K562 (cell line): ENCODE measurements at regions not wholly inside any gene's neighbourhood (a gene's known extent, or its start where the extent isn't known, plus 50 kb on each side); places are given as distances from the start of the nearest gene placed in this dataset.
A peak's percentile ranks its signal among the peaks of the same experiment; 100 is the strongest.

Experiments used
- ATAC-seq: fragments of 200-7000 bp; cut with Tn5 transposase; 3 replicates; pipeline ENCODE4 v1.9.1; 2020; ENCODE audit warnings: moderate library complexity
- BruUV-seq: library from RNA; stranded (reverse); fragments of 400-500 nt; replicated peaks from 2 replicates; lab custom pipeline; 2021; lab: Mats Ljungman, UMichigan
- CTCF ChIA-PET: fragments of 300-600 bp; formaldehyde crosslinking; extraction: SDS; loops from one replicate; lab custom pipeline; 2021; ENCODE audit warnings: low intra/inter-chr PET ratio; lab: Yijun Ruan, JAX
- POLR2A ChIA-PET: fragments of 300-600, 350-650 bp; sonication (Branson Sonifier 250); formaldehyde crosslinking; extraction: SDS; loops from one replicate; lab custom pipeline; 2021; ENCODE audit warnings: antibody characterized with exemption, inconsistent platforms; lab: Yijun Ruan, JAX
- DNase-seq, 4 experiments: peaks; one replicate each; pipeline versions ENCODE4 v3.0.0 to v3.0.0-alpha.2; 2011 to 2018; ENCODE audit warnings: low spot score in 3 of 4, mixed read lengths in 3 of 4; ENCODE audit errors: extremely low read depth in 1 of 4
- FAIRE-seq: peaks from 2 replicates; lab custom pipeline; 2011; peaks lifted over from hg19 to GRCh38; lab: Jason Lieb, UNC
- H2AFZ ChIP-seq: 2 replicates; pipeline ENCODE4 v1.6.0; 2011; ENCODE audit warnings: low read depth, low read length, control low read depth, inconsistent platforms
- H3K27ac ChIP-seq: fragments of 200-600 bp; 3 replicates; pipeline ENCODE4 v1.8.0; 2011; ENCODE audit warnings: low read depth, mild to moderate bottlenecking, control low read depth, inconsistent platforms, low read length, moderate library complexity, mixed read lengths; ENCODE audit errors: extremely low read depth
- H3K27me3 ChIP-seq, 2 experiments: fragments of 300-600 bp in 1 of 2; 2 replicates in 1 of 2; 3 replicates in 1 of 2; pipeline versions ENCODE4 v1.6.0 to v1.8.0; 2011; ENCODE audit warnings: inconsistent platforms in 2 of 2, low read length in 2 of 2, mild to moderate bottlenecking in 1 of 2, mixed read lengths in 1 of 2, moderate library complexity in 1 of 2; ENCODE audit not compliant: control insufficient read depth in 2 of 2, insufficient read depth in 2 of 2
- H3K36me3 ChIP-seq: fragments of 300-600 bp; 3 replicates; pipeline ENCODE4 v1.8.0; 2011; ENCODE audit warnings: mild to moderate bottlenecking, low read length, inconsistent platforms; ENCODE audit not compliant: control insufficient read depth, insufficient read depth
- H3K4me1 ChIP-seq, 2 experiments: fragments of 200-600 bp in 1 of 2; replicated peaks in 1 of 2; 2 replicates in 1 of 2; 3 replicates in 1 of 2; pipeline versions ENCODE4 v1.5.1 to v1.8.0; 2011; ENCODE audit warnings: inconsistent platforms in 2 of 2, low read length in 2 of 2, mild to moderate bottlenecking in 1 of 2, mixed read lengths in 1 of 2, moderate library complexity in 1 of 2; ENCODE audit not compliant: control insufficient read depth in 2 of 2, insufficient read depth in 2 of 2
- H3K4me2 ChIP-seq: 2 replicates; pipeline ENCODE4 v1.6.1; 2011; ENCODE audit warnings: low read length, control low read depth, inconsistent platforms, mixed read lengths; ENCODE audit not compliant: insufficient read depth
- H3K4me3 ChIP-seq: fragments of 200-600 bp; sonication (generic), shearing (Covaris generic); 2 replicates; pipeline ENCODE4 v1.5.1; 2016; ENCODE audit warnings: control low read depth, inconsistent platforms
- H3K79me2 ChIP-seq: fragments of 200-600 bp; 3 replicates; pipeline ENCODE4 v1.8.0; 2011; ENCODE audit warnings: low read length, inconsistent platforms; ENCODE audit not compliant: control insufficient read depth, insufficient read depth
- H3K9ac ChIP-seq, 2 experiments: 2 replicates each; pipeline versions ENCODE4 v1.6.0 to v1.6.1; 2011; ENCODE audit warnings: low read depth in 2 of 2, low read length in 2 of 2, control low read depth in 1 of 2, inconsistent platforms in 1 of 2, mild to moderate bottlenecking in 1 of 2, mixed read lengths in 1 of 2; ENCODE audit not compliant: insufficient read depth in 1 of 2
- H3K9me1 ChIP-seq: one replicate; pipeline ENCODE4 v1.6.0; 2011; ENCODE audit warnings: inconsistent platforms, mild to moderate bottlenecking, low read length, moderate library complexity; ENCODE audit not compliant: control insufficient read depth, insufficient read depth
- H3K9me3 ChIP-seq: replicated peaks from 2 replicates; pipeline ENCODE4 v1.5.1; 2011; ENCODE audit warnings: low read depth, low read length, inconsistent platforms; ENCODE audit not compliant: control insufficient read depth, insufficient read depth
- H4K20me1 ChIP-seq: replicated peaks from 2 replicates; pipeline ENCODE4 v1.6.1; 2011; ENCODE audit warnings: low read length, inconsistent platforms, mixed read lengths; ENCODE audit not compliant: control insufficient read depth, insufficient read depth
- ATF7 ChIP-seq: fragments of 450-650 bp; IDR thresholded peaks from 2 replicates; pipeline ENCODE4 v1.7.1; 2014; ENCODE audit warnings: mild to moderate bottlenecking, moderate library complexity
- CBX5 ChIP-seq: IDR thresholded peaks from 2 replicates; pipeline ENCODE4 v1.6.1; 2014; ENCODE audit warnings: low read depth, borderline replicate concordance
- TBP ChIP-seq: optimal IDR thresholded peaks from 2 replicates; pipeline ENCODE3; 2011; ENCODE audit warnings: low read depth, low read length, improper control_type of control experiment
- ZBTB11 ChIP-seq, 3 experiments: fragments of 200-800 bp in 1 of 3; fragments of 250-450 bp in 1 of 3; fragments of 450-650 bp in 1 of 3; sonication (Bioruptor Pico) in 1 of 3; sonication (Bioruptor generic) in 1 of 3; formaldehyde crosslinking in 1 of 3; IDR thresholded peaks; 2 replicates each; pipeline versions ENCODE4 v1.6.1 to v1.8.0; 2016 to 2022; ENCODE audit warnings: mild to moderate bottlenecking in 2 of 3, missing genetic modification characterization in 2 of 3, missing compliant biosample characterization in 1 of 3, moderate library complexity in 1 of 3
- WGBS: fragments of 100-300 bp; shearing (Covaris generic); methylation state at CpG from one replicate; pipeline ENCODE4 v1.1.6; 2016; ENCODE audit warnings: low coverage, mixed read lengths; ENCODE audit not compliant: insufficient coverage; ENCODE audit errors: missing lambda C conversion rate; 5-methylcytosine and 5-hydroxymethylcytosine counted together
- in situ Hi-C: fragments of 300-500 bp; cut with MboI; formaldehyde crosslinking; loops from 4 replicates; pipeline ENCODE4 v1.15.0; 2018; ENCODE audit warnings: inconsistent platforms, mixed read lengths
- intact Hi-C: fragments of 100-400 bp; cut with micrococcal nuclease; formaldehyde crosslinking; loops from 2 replicates; pipeline ENCODE4 v1.14.2; 2022

- H3K27ac ChIP-seq: no peak overlapping the region
- no peaks in the 10 kb centered on the region for H3K36me3 ChIP-seq
- H3K27me3 ChIP-seq: peaks cover 5 to 8% of the 10 kb centered on the region in 2 experiments; a peak in 3 of 5 replicates
- CTCF ChIA-PET: no interaction called here
- no peak for ATAC-seq
- peaks cover 3% of the 10 kb centered on the region for H3K9me1 ChIP-seq
- no peaks in the 10 kb centered on the region for H3K9me3 ChIP-seq
- FAIRE-seq: no peak
- peak in 1 of 3 experiments; percentile 55; a peak in 2 of 6 replicates for TF ChIP-seq ZBTB11 (CRISPR knock-in tag; IDR thresholded peaks at IDR 0.05)
- peak; percentile 26 for TF ChIP-seq TBP
- no peak for TF ChIP-seq CBX5
- TF ChIP-seq ATF7: no peak
- TF ChIP-seq, all 486 proteins: peak for 2
- H4K20me1 ChIP-seq: no peaks in the 10 kb centered on the region
- no peak overlapping the region for H2AFZ ChIP-seq
- no peaks in the 10 kb centered on the region for H3K4me1 ChIP-seq
- no peak overlapping the region for H3K4me2 ChIP-seq
- in situ Hi-C loops: no loop called here
- POLR2A ChIA-PET: no interaction called here
- intact Hi-C loops: no loop called here
- no peaks in the 10 kb centered on the region for H3K79me2 ChIP-seq
- BruUV-seq: no TSS peak
- no peak overlapping the region for H3K4me3 ChIP-seq
- 0% methylated on average over 15 of the region's 15 CpGs for WGBS
- no peak for DNase-seq
- H3K9ac ChIP-seq: no peak overlapping the region
Observed at GRCh38 chr20:47879771-47880170, 94.5 kb upstream of the SULF2 start.
